ENCODE measurements at regions not wholly inside any gene's neighbourhood (a gene's known extent, or its start where the extent isn't known, plus 50 kb on each side); places are given as distances from the start of the nearest gene placed in this dataset.

GRCh38 chr2:129723277-129724020 is 256.0 kb upstream of the RAB6C start:
- DNase-seq (ENCODE audit: low spot score) = no peak
- TF ChIP-seq HNF4G (IDR thresholded peaks at IDR 0.05) = no peak
- TF ChIP-seq EGR1 (IDR thresholded peaks at IDR 0.05; ENCODE audit: low read depth in 2 of 2) = no peak
- TF ChIP-seq SP1 (IDR thresholded peaks at IDR 0.05) = no peak
- no peak for TF ChIP-seq FOXA2 (IDR thresholded peaks at IDR 0.05)
- TF ChIP-seq, protein P1, sequence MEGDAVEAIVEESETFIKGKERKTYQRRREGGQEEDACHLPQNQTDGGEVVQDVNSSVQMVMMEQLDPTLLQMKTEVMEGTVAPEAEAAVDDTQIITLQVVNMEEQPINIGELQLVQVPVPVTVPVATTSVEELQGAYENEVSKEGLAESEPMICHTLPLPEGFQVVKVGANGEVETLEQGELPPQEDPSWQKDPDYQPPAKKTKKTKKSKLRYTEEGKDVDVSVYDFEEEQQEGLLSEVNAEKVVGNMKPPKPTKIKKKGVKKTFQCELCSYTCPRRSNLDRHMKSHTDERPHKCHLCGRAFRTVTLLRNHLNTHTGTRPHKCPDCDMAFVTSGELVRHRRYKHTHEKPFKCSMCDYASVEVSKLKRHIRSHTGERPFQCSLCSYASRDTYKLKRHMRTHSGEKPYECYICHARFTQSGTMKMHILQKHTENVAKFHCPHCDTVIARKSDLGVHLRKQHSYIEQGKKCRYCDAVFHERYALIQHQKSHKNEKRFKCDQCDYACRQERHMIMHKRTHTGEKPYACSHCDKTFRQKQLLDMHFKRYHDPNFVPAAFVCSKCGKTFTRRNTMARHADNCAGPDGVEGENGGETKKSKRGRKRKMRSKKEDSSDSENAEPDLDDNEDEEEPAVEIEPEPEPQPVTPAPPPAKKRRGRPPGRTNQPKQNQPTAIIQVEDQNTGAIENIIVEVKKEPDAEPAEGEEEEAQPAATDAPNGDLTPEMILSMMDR (IDR thresholded peaks at IDR 0.05; ENCODE audit: low read depth, low read length, missing input control) = no peak
- TF ChIP-seq HNF4A (conservative IDR thresholded peaks at IDR 0.05) = no peak
- H3K27me3 ChIP-seq (ENCODE audit: control insufficient read depth in 4 of 4, insufficient read depth in 4 of 4, low read length in 3 of 4) = no peaks in the 10 kb centered on the region
- no peaks in the 10 kb centered on the region for H3K4me1 ChIP-seq (ENCODE audit: control insufficient read depth in 4 of 4, insufficient read depth in 4 of 4, low read length in 3 of 4)
- no peak overlapping the region for H3K9ac ChIP-seq (ENCODE audit: low read depth in 1 of 2, low read length in 2 of 2)
- no peaks in the 10 kb centered on the region for H3K9me3 ChIP-seq (ENCODE audit: control insufficient read depth in 4 of 4, low read length in 3 of 4)
- WGBS = 78% methylated on average over 13 of the region's 13 CpGs
- no peaks in the 10 kb centered on the region for H3K36me3 ChIP-seq (ENCODE audit: control insufficient read depth in 4 of 4, insufficient read depth in 3 of 4, low read depth in 1 of 4, low read length in 3 of 4)
- no peak overlapping the region for H3K27ac ChIP-seq (ENCODE audit: low read depth in 1 of 2, low read length in 2 of 2)
- H3K4me3 ChIP-seq (ENCODE audit: low read depth in 1 of 3, low read length in 3 of 3) = no peak overlapping the region

DNA sequence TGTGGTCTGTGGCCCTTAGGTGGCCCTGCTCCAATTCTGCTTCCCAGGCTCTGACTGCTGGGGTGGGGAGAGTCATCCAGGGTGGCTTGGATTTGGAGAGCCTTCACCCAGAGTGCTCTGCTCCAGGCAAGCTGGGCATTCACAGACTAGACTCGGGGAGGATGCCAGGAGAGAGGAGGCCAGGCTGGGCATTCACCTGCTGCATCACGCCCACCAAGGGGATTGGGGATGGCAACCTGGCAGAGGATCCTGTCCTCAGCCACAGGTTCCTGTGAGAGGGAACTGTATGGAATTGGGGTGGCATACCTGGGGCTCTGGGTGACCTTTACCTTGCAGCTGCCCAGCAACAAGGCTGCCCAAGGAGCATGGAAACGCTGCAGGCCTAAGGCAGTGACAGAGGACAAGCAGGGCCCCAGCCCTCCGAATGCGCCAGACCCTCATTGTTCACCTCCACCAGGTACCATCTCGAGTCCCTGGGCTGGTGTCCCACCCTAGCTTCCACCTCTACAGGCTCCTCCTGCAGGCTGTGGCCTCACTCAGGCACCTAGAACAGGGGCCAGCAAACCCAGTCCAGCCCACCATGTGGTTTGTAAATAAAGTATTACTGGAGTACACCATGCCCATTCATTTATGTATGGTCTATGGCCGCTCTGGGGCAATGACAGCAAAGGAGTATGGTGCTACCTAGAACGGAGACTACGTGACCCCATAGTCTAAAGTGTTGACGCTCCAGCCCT is 255.3 kb upstream of the RAB6C start:
- H3K4me3 ChIP-seq (ENCODE audit: low read depth in 1 of 3, low read length in 3 of 3) = no peak overlapping the region
- no peak overlapping the region for H3K27ac ChIP-seq (ENCODE audit: low read depth in 1 of 2, low read length in 2 of 2)
- H3K4me1 ChIP-seq (ENCODE audit: control insufficient read depth in 4 of 4, insufficient read depth in 4 of 4, low read length in 3 of 4) = no peaks in the 10 kb centered on the region
- no peak for DNase-seq (ENCODE audit: low spot score)
- no peaks in the 10 kb centered on the region for H3K27me3 ChIP-seq (ENCODE audit: control insufficient read depth in 4 of 4, insufficient read depth in 4 of 4, low read length in 3 of 4)
- H3K9me3 ChIP-seq (ENCODE audit: control insufficient read depth in 4 of 4, low read length in 3 of 4) = no peaks in the 10 kb centered on the region
- TF ChIP-seq JUND (IDR thresholded peaks at IDR 0.05) (no peak), FOXA1 (IDR thresholded peaks at IDR 0.05) (no peak)
- WGBS = 86% methylated on average over 10 of the region's 10 CpGs
- no peak overlapping the region for H3K9ac ChIP-seq (ENCODE audit: low read depth in 1 of 2, low read length in 2 of 2)
- no peaks in the 10 kb centered on the region for H3K36me3 ChIP-seq (ENCODE audit: control insufficient read depth in 4 of 4, insufficient read depth in 3 of 4, low read depth in 1 of 4, low read length in 3 of 4)

DNA sequence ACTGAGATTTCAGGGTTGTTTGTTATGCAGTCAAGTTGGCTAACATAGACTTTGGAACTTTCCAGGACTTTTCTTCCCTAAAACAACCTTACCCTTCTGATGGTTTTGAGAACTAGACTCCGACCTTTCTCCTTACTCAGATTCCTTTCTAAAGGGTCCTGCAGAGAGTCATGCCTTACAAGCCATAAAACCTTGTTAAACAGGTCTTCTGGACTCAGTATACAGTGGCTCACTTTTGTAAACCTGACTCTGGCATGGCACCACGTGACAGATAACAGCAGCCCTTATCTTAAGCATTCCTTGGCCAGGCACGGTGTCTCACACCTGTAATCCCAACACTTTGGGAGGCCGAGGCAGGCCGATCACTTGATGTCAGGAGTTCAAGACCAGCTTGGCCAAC is 253.2 kb upstream of the RAB6C start:
- WGBS = 25% methylated on average over 5 of the region's 5 CpGs
- H3K27ac ChIP-seq (ENCODE audit: low read depth in 1 of 2, low read length in 2 of 2) = no peak overlapping the region
- H3K27me3 ChIP-seq (ENCODE audit: control insufficient read depth in 4 of 4, insufficient read depth in 4 of 4, low read length in 3 of 4) = no peaks in the 10 kb centered on the region
- H3K4me1 ChIP-seq (ENCODE audit: control insufficient read depth in 4 of 4, insufficient read depth in 4 of 4, low read length in 3 of 4) = no peaks in the 10 kb centered on the region
- H3K4me3 ChIP-seq (ENCODE audit: low read depth in 1 of 3, low read length in 3 of 3) = no peak overlapping the region
- TF ChIP-seq EGR1 (IDR thresholded peaks at IDR 0.05; ENCODE audit: low read depth in 2 of 2) = no peak
- TF ChIP-seq HNF4G (IDR thresholded peaks at IDR 0.05) = no peak
- TF ChIP-seq JUND (IDR thresholded peaks at IDR 0.05) = no peak
- TF ChIP-seq HNF4A (conservative IDR thresholded peaks at IDR 0.05) = no peak
- TF ChIP-seq RAD21 (IDR thresholded peaks at IDR 0.05) = no peak
- no peak for TF ChIP-seq FOXA2 (IDR thresholded peaks at IDR 0.05)
- TF ChIP-seq SP1 (IDR thresholded peaks at IDR 0.05) = no peak
- TF ChIP-seq, protein P2, sequence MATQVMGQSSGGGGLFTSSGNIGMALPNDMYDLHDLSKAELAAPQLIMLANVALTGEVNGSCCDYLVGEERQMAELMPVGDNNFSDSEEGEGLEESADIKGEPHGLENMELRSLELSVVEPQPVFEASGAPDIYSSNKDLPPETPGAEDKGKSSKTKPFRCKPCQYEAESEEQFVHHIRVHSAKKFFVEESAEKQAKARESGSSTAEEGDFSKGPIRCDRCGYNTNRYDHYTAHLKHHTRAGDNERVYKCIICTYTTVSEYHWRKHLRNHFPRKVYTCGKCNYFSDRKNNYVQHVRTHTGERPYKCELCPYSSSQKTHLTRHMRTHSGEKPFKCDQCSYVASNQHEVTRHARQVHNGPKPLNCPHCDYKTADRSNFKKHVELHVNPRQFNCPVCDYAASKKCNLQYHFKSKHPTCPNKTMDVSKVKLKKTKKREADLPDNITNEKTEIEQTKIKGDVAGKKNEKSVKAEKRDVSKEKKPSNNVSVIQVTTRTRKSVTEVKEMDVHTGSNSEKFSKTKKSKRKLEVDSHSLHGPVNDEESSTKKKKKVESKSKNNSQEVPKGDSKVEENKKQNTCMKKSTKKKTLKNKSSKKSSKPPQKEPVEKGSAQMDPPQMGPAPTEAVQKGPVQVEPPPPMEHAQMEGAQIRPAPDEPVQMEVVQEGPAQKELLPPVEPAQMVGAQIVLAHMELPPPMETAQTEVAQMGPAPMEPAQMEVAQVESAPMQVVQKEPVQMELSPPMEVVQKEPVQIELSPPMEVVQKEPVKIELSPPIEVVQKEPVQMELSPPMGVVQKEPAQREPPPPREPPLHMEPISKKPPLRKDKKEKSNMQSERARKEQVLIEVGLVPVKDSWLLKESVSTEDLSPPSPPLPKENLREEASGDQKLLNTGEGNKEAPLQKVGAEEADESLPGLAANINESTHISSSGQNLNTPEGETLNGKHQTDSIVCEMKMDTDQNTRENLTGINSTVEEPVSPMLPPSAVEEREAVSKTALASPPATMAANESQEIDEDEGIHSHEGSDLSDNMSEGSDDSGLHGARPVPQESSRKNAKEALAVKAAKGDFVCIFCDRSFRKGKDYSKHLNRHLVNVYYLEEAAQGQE (IDR thresholded peaks at IDR 0.05) = no peak
- TF ChIP-seq, protein P3, sequence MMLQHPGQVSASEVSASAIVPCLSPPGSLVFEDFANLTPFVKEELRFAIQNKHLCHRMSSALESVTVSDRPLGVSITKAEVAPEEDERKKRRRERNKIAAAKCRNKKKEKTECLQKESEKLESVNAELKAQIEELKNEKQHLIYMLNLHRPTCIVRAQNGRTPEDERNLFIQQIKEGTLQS (IDR thresholded peaks at IDR 0.05) = no peak
- TF ChIP-seq YY1 (IDR thresholded peaks at IDR 0.05) = no peak
- TF ChIP-seq, protein P1 (IDR thresholded peaks at IDR 0.05; ENCODE audit: low read depth, low read length, missing input control) = no peak
- no peak for TF ChIP-seq TAF1 (conservative IDR thresholded peaks at IDR 0.05)
- no peaks in the 10 kb centered on the region for H3K9me3 ChIP-seq (ENCODE audit: control insufficient read depth in 4 of 4, low read length in 3 of 4)
- no peak overlapping the region for H3K9ac ChIP-seq (ENCODE audit: low read depth in 1 of 2, low read length in 2 of 2)
- no peaks in the 10 kb centered on the region for H3K36me3 ChIP-seq (ENCODE audit: control insufficient read depth in 4 of 4, insufficient read depth in 3 of 4, low read depth in 1 of 4, low read length in 3 of 4)
- DNase-seq (ENCODE audit: low spot score) = no peak

Measured in liver (tissue), 8 donors.